ENCODE measurements at regions not wholly inside any gene's neighbourhood (a gene's known extent, or its start where the extent isn't known, plus 50 kb on each side); places are given as distances from the start of the nearest gene placed in this dataset.

DNA sequence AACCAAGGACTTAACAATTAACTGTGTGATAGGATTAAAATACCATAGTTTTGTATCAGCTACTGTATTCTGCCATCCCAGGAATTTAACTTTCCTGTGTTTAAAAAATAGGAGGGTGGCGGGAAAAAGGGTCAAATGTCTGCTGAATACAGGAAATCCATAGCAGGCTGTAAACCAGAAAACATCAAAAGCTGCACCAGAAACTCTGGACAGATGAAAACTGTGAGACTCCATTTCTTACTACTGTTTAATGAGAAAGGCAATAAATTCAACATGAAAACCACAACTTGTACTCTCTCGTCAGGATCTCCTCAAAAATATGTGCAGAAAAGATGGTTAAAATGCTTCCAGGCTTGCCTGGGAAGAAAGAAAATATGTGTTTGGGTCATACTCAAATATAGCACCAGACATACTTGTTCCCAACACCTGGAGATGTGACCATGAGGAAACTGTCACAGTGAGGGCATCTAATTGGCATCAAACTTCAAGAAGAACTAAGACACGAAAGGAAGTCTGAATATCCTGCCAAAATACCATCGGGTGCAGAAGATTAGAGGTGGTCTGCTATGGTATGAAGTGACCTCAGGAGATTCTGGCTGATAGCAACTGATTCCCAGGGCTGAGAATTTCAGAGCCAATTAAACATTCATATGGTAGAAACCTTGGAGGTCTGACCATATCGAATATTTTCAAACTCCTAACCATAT is 164.7 kb upstream of the TARS1 start:
- Histone ChIP-seq H3K4me2 (ENCODE audit: low read length) (no peak overlapping the region), H3K9me3 (ENCODE audit: insufficient read depth, low read length) (no peaks in the 10 kb centered on the region), H3K36me3 (replicated peaks; ENCODE audit: low read depth, low read length) (no peaks in the 10 kb centered on the region), H2AFZ (ENCODE audit: low read depth, low read length) (no peak overlapping the region), H3K4me3 (ENCODE audit: low read length) (no peak overlapping the region), H3K27me3 (ENCODE audit: low read depth, low read length) (no peaks in the 10 kb centered on the region), H3K27ac (ENCODE audit: low read length) (no peak overlapping the region), H3K9ac (ENCODE audit: low read length) (no peak overlapping the region), H3K4me1 (ENCODE audit: low read length) (no peaks in the 10 kb centered on the region), H3K79me2 (ENCODE audit: low read length) (no peaks in the 10 kb centered on the region), H4K20me1 (ENCODE audit: insufficient read depth, low read length) (no peaks in the 10 kb centered on the region)
- TF ChIP-seq EZH2phosphoT487 (IDR thresholded peaks at IDR 0.05; ENCODE audit: low read depth): no peak
- TF ChIP-seq, protein P1, sequence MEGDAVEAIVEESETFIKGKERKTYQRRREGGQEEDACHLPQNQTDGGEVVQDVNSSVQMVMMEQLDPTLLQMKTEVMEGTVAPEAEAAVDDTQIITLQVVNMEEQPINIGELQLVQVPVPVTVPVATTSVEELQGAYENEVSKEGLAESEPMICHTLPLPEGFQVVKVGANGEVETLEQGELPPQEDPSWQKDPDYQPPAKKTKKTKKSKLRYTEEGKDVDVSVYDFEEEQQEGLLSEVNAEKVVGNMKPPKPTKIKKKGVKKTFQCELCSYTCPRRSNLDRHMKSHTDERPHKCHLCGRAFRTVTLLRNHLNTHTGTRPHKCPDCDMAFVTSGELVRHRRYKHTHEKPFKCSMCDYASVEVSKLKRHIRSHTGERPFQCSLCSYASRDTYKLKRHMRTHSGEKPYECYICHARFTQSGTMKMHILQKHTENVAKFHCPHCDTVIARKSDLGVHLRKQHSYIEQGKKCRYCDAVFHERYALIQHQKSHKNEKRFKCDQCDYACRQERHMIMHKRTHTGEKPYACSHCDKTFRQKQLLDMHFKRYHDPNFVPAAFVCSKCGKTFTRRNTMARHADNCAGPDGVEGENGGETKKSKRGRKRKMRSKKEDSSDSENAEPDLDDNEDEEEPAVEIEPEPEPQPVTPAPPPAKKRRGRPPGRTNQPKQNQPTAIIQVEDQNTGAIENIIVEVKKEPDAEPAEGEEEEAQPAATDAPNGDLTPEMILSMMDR (IDR thresholded peaks at IDR 0.05; ENCODE audit: low read depth, low read length): no peak

DNA sequence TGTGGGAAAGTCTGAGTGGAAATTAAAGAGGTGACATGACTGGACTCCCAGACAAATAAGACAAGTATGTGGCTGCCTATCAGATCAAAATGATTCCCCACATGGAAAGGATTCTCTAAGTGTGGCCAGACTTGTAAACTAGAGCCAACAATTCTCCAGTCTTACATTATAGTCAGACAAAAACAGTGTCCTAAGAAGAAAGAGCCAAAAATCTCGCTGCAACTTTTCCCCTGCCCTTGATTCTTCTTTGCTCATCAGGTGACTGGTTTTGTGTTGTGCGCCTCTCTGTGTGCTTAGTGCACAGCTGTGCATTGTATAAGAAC is 164.2 kb upstream of the TARS1 start:
- H2AFZ ChIP-seq (ENCODE audit: low read depth, low read length): no peak overlapping the region
- TF ChIP-seq, protein P1 (IDR thresholded peaks at IDR 0.05; ENCODE audit: low read depth, low read length): no peak
- H3K4me3 ChIP-seq (ENCODE audit: low read length): no peak overlapping the region
- no peak overlapping the region for H3K9ac ChIP-seq (ENCODE audit: low read length)
- H3K27ac ChIP-seq (ENCODE audit: low read length): no peak overlapping the region
- H3K4me1 ChIP-seq (ENCODE audit: low read length): no peaks in the 10 kb centered on the region
- H3K36me3 ChIP-seq (replicated peaks; ENCODE audit: low read depth, low read length): no peaks in the 10 kb centered on the region
- H3K27me3 ChIP-seq (ENCODE audit: low read depth, low read length): no peaks in the 10 kb centered on the region
- H3K9me3 ChIP-seq (ENCODE audit: insufficient read depth, low read length): no peaks in the 10 kb centered on the region
- no peak overlapping the region for H3K4me2 ChIP-seq (ENCODE audit: low read length)
- no peaks in the 10 kb centered on the region for H3K79me2 ChIP-seq (ENCODE audit: low read length)
- H4K20me1 ChIP-seq (ENCODE audit: insufficient read depth, low read length): no peaks in the 10 kb centered on the region

- no peak overlapping the region for H3K27ac ChIP-seq (ENCODE audit: low read length)
- no peaks in the 10 kb centered on the region for H3K79me2 ChIP-seq (ENCODE audit: low read length)
- no peak overlapping the region for H3K4me2 ChIP-seq (ENCODE audit: low read length)
- H2AFZ ChIP-seq (ENCODE audit: low read depth, low read length): no peak overlapping the region
- no peak for TF ChIP-seq EZH2phosphoT487 (IDR thresholded peaks at IDR 0.05; ENCODE audit: low read depth)
- H3K9me3 ChIP-seq (ENCODE audit: insufficient read depth, low read length): no peaks in the 10 kb centered on the region
- H3K4me1 ChIP-seq (ENCODE audit: low read length): no peaks in the 10 kb centered on the region
- H3K36me3 ChIP-seq (replicated peaks; ENCODE audit: low read depth, low read length): no peaks in the 10 kb centered on the region
- no peaks in the 10 kb centered on the region for H4K20me1 ChIP-seq (ENCODE audit: insufficient read depth, low read length)
- no peak overlapping the region for H3K9ac ChIP-seq (ENCODE audit: low read length)
- H3K27me3 ChIP-seq (ENCODE audit: low read depth, low read length): no peaks in the 10 kb centered on the region
- no peak overlapping the region for H3K4me3 ChIP-seq (ENCODE audit: low read length)
Observed at GRCh38 chr5:33277061-33277650, 163.6 kb upstream of the TARS1 start.

- no peak overlapping the region for H3K4me3 ChIP-seq (ENCODE audit: low read length)
- no peaks in the 10 kb centered on the region for H3K36me3 ChIP-seq (replicated peaks; ENCODE audit: low read depth, low read length)
- TF ChIP-seq, protein P1 (IDR thresholded peaks at IDR 0.05; ENCODE audit: low read depth, low read length): no peak
- TF ChIP-seq EZH2phosphoT487 (IDR thresholded peaks at IDR 0.05; ENCODE audit: low read depth): no peak
- H3K27me3 ChIP-seq (ENCODE audit: low read depth, low read length): no peaks in the 10 kb centered on the region
- no peaks in the 10 kb centered on the region for H4K20me1 ChIP-seq (ENCODE audit: insufficient read depth, low read length)
- no peaks in the 10 kb centered on the region for H3K79me2 ChIP-seq (ENCODE audit: low read length)
- H3K4me2 ChIP-seq (ENCODE audit: low read length): no peak overlapping the region
- H2AFZ ChIP-seq (ENCODE audit: low read depth, low read length): no peak overlapping the region
- no peak overlapping the region for H3K27ac ChIP-seq (ENCODE audit: low read length)
- H3K4me1 ChIP-seq (ENCODE audit: low read length): no peaks in the 10 kb centered on the region
- H3K9me3 ChIP-seq (ENCODE audit: insufficient read depth, low read length): no peaks in the 10 kb centered on the region
- no peak overlapping the region for H3K9ac ChIP-seq (ENCODE audit: low read length)
Observed at GRCh38 chr5:33281431-33281843, 159.3 kb upstream of the TARS1 start.
